Sigmoid colon (tissue), 4 donors: ENCODE measurements at regions not wholly inside any gene's neighbourhood (a gene's known extent, or its start where the extent isn't known, plus 50 kb on each side); places are given as distances from the start of the nearest gene placed in this dataset.

Experiments used
- CTCF ChIP-seq, 4 experiments: fragments of 450-650 bp in 3 of 4; fragments of 200-600 bp in 1 of 4; IDR thresholded peaks; one replicate each; pipeline ENCODE4 v1.5.1; 2016 to 2019; ENCODE audit warnings: antibody characterized with exemption in 4 of 4, mild to moderate bottlenecking in 3 of 4, moderate library complexity in 2 of 4
- POLR2A ChIP-seq, 2 donors: fragments of 450-650 bp; IDR thresholded peaks; one replicate each; pipeline ENCODE4 v1.6.1; 2016; ENCODE audit warnings: antibody characterized with exemption in 2 of 2, mild to moderate bottlenecking in 2 of 2, moderate library complexity in 2 of 2
- POLR2AphosphoS5 ChIP-seq, 4 donors: sonication (generic); formaldehyde crosslinking; IDR thresholded peaks; one replicate each; pipeline ENCODE4 v1.6.1; 2017; ENCODE audit warnings: antibody characterized with exemption in 4 of 4

DNA sequence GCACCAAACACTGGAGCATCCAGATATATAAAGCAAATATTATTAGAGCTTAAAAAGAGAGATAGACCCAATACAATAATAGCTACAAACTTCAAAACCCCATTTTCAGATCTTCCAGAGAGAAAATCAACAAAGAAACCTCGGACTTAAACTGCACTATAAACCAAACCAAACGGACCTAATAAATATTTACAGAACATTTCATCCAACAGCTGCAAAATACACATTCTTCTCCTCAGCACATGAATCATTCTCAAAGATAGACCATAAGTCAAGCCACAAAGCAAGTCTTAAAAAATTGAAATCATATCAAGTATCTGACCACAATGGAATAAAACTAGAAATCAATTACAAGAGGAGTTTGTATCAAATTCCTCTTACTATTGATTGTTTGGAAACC, 140.2 kb upstream of the OTOS start:
- TF ChIP-seq CTCF (IDR thresholded peaks at IDR 0.05) (no peak), POLR2AphosphoS5 (IDR thresholded peaks at IDR 0.05) (no peak), POLR2A (IDR thresholded peaks at IDR 0.05) (no peak)
